C4-2B (cell line): ENCODE measurements at regions not wholly inside any gene's neighbourhood (a gene's known extent, or its start where the extent isn't known, plus 50 kb on each side); places are given as distances from the start of the nearest gene placed in this dataset.

Source experiments
- ZFX ChIP-seq: fragments of 450-650 bp; IDR thresholded peaks from 2 replicates; pipeline ENCODE4 v1.6.1; 2017
- TF ChIP-seq, protein P1 (sequence below): fragments of 450-650 bp; conservative IDR thresholded peaks from 2 replicates; pipeline ENCODE4 v1.5.1; 2017; ENCODE audit warnings: mild to moderate bottlenecking

- TF ChIP-seq, protein P1, sequence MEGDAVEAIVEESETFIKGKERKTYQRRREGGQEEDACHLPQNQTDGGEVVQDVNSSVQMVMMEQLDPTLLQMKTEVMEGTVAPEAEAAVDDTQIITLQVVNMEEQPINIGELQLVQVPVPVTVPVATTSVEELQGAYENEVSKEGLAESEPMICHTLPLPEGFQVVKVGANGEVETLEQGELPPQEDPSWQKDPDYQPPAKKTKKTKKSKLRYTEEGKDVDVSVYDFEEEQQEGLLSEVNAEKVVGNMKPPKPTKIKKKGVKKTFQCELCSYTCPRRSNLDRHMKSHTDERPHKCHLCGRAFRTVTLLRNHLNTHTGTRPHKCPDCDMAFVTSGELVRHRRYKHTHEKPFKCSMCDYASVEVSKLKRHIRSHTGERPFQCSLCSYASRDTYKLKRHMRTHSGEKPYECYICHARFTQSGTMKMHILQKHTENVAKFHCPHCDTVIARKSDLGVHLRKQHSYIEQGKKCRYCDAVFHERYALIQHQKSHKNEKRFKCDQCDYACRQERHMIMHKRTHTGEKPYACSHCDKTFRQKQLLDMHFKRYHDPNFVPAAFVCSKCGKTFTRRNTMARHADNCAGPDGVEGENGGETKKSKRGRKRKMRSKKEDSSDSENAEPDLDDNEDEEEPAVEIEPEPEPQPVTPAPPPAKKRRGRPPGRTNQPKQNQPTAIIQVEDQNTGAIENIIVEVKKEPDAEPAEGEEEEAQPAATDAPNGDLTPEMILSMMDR = no peak
- no peak for TF ChIP-seq ZFX
Observed at GRCh38 chr2:120452945-120453634, 107.2 kb downstream of the INHBB start.
